Occipital lobe (tissue), 1 donor: ENCODE measurements at regions not wholly inside any gene's neighbourhood (a gene's known extent, or its start where the extent isn't known, plus 50 kb on each side); places are given as distances from the start of the nearest gene placed in this dataset.

ENCODE experiments used
- DNase-seq: peaks from one replicate; lab custom pipeline; 2025; lab: John Stamatoyannopoulos, UW

- no peak for DNase-seq
These were observed 51.6 kb upstream of the NLRP1 start for GRCh38 chr17:5635949-5636348.

GRCh38 chr17:5638596-5638995 is 54.3 kb upstream of the NLRP1 start:
- DNase-seq = no peak

- no peak for DNase-seq
These were observed 56.4 kb upstream of the NLRP1 start for GRCh38 chr17:5640726-5641125.

- no peak for DNase-seq
These were observed 58.4 kb upstream of the NLRP1 start for GRCh38 chr17:5642752-5643151.

GRCh38 chr17:5644065-5644464 is 59.8 kb upstream of the NLRP1 start:
- no peak for DNase-seq

GRCh38 chr17:5651348-5651747 is 67.0 kb upstream of the NLRP1 start:
- DNase-seq = no peak

- no peak for DNase-seq
These were observed 77.3 kb upstream of the NLRP1 start for GRCh38 chr17:5661491-5662125.

- DNase-seq = no peak
These were observed 78.2 kb upstream of the NLRP1 start for GRCh38 chr17:5662409-5663085.

GRCh38 chr17:5665164-5665563 is 80.9 kb upstream of the NLRP1 start:
- DNase-seq = no peak

- no peak for DNase-seq
These were observed 83.6 kb upstream of the NLRP1 start for GRCh38 chr17:5667871-5668270.

GRCh38 chr17:5668557-5669138 is 84.3 kb upstream of the NLRP1 start:
- DNase-seq = no peak

- no peak for DNase-seq
These were observed 84.9 kb upstream of the NLRP1 start for GRCh38 chr17:5669191-5669590.

GRCh38 chr17:5672141-5672540 is 87.8 kb upstream of the NLRP1 start:
- DNase-seq = no peak

GRCh38 chr17:5672815-5673430 is 88.6 kb upstream of the NLRP1 start:
- DNase-seq = no peak

GRCh38 chr17:5675625-5676421 is 91.5 kb upstream of the NLRP1 start:
- no peak for DNase-seq

- no peak for DNase-seq
These were observed 93.3 kb upstream of the NLRP1 start for GRCh38 chr17:5677620-5678019.

- DNase-seq = no peak
These were observed 93.9 kb upstream of the NLRP1 start for GRCh38 chr17:5678171-5678570.

- DNase-seq = no peak
These were observed 96.5 kb upstream of the NLRP1 start for GRCh38 chr17:5680766-5681165.

GRCh38 chr17:5683241-5683640 is 98.9 kb upstream of the NLRP1 start:
- no peak for DNase-seq

GRCh38 chr17:5686074-5686635 is 101.8 kb upstream of the NLRP1 start:
- no peak for DNase-seq

GRCh38 chr17:5687646-5688045 is 103.3 kb upstream of the NLRP1 start:
- DNase-seq = no peak

GRCh38 chr17:5693821-5694220 is 109.5 kb upstream of the NLRP1 start:
- no peak for DNase-seq
